Fibroblast of villous mesenchyme (primary cell): ENCODE measurements at regions not wholly inside any gene's neighbourhood (a gene's known extent, or its start where the extent isn't known, plus 50 kb on each side); places are given as distances from the start of the nearest gene placed in this dataset.
A peak's percentile ranks its signal among the peaks of the same experiment; 100 is the strongest.
"Not testable (repeated sequence)": the region's sequence is repeated elsewhere in the genome, so short reads cannot be mapped to it uniquely, and the experiment has no call there.

Experiments used
- DNase-seq: peaks from one replicate; pipeline ENCODE4 v3.0.0-alpha.2; 2010; ENCODE audit warnings: low read depth
- H3K4me3 ChIP-seq: 2 replicates; pipeline ENCODE4 v1.5.1; 2011; ENCODE audit warnings: low read depth, mild to moderate bottlenecking, low read length
- CTCF ChIP-seq: IDR thresholded peaks from 2 replicates; pipeline ENCODE4 v1.5.1; 2012; ENCODE audit warnings: low read depth, mild to moderate bottlenecking, low read length; ENCODE audit not compliant: insufficient read depth

GRCh38 chr11:134941326-134941725, 529.3 kb upstream of the B3GAT1 start:
- TF ChIP-seq CTCF, result no peak
- H3K4me3 ChIP-seq, result no peak overlapping the region
- no peak for DNase-seq

- TF ChIP-seq CTCF, result no peak
- H3K4me3 ChIP-seq, result no peak overlapping the region
- no peak for DNase-seq
Measured at GRCh38 chr11:134940441-134941126, 528.5 kb upstream of the B3GAT1 start.

- no peak overlapping the region for H3K4me3 ChIP-seq
- peak; percentile 27 for TF ChIP-seq CTCF
- peak; percentile 5 for DNase-seq
Measured at GRCh38 chr11:134939905-134940304, 527.9 kb upstream of the B3GAT1 start.

GRCh38 chr11:134939031-134939430, 527.0 kb upstream of the B3GAT1 start:
- no peak for DNase-seq
- H3K4me3 ChIP-seq, result no peak overlapping the region
- TF ChIP-seq CTCF, result no peak

- no peak for TF ChIP-seq CTCF
- no peak overlapping the region for H3K4me3 ChIP-seq
- DNase-seq, result no peak
Measured at GRCh38 chr11:134938212-134938611, 526.2 kb upstream of the B3GAT1 start.

GRCh38 chr11:134937193-134937592, 525.2 kb upstream of the B3GAT1 start:
- not testable (repeated sequence) for H3K4me3 ChIP-seq, DNase-seq

- TF ChIP-seq CTCF, result no peak
- no peak for DNase-seq
- H3K4me3 ChIP-seq, result no peak overlapping the region
Measured at GRCh38 chr11:134932761-134933160, 520.7 kb upstream of the B3GAT1 start.
